A549 (cell line): ENCODE measurements at regions not wholly inside any gene's neighbourhood (a gene's known extent, or its start where the extent isn't known, plus 50 kb on each side); places are given as distances from the start of the nearest gene placed in this dataset.

Experiments used
- FOSL2 ChIP-seq, 2 experiments: fragments of 450-650 bp in 1 of 2; fragments of >200 bp in 1 of 2; sonication (Bioruptor Twin) in 1 of 2; formaldehyde crosslinking; IDR thresholded peaks; 2 replicates each; pipeline versions ENCODE4 v1.5.0 to v1.6.1; 2016 to 2020; ENCODE audit warnings: mild to moderate bottlenecking in 1 of 2, moderate library complexity in 1 of 2
- HOXA7 ChIP-seq: fragments of 250-450 bp; sonication (Bioruptor Pico); IDR thresholded peaks from 2 replicates; pipeline ENCODE4 v1.5.0; 2020; ENCODE audit warnings: mild to moderate bottlenecking, moderate library complexity
- JUN ChIP-seq, 2 experiments: fragments of >200 bp; sonication (Bioruptor Twin); formaldehyde crosslinking; IDR thresholded peaks; 2 replicates in 1 of 2; 3 replicates in 1 of 2; pipeline ENCODE4 v1.6.1; 2016 to 2017
- MAFK ChIP-seq: fragments of 450-650 bp; IDR thresholded peaks from 2 replicates; pipeline ENCODE4 v1.6.1; 2014; ENCODE audit not compliant: partially characterized antibody
- MYC ChIP-seq: IDR thresholded peaks from 2 replicates; pipeline ENCODE4 v1.6.1; 2012; ENCODE audit warnings: mild to moderate bottlenecking, inconsistent platforms, low read length, improper control_type of control experiment, borderline replicate concordance
- PHF8 ChIP-seq: fragments of 200-600 bp; sonication (generic); IDR thresholded peaks from 2 replicates; pipeline ENCODE4 v1.6.1; 2016; ENCODE audit warnings: low read depth, mild to moderate bottlenecking, antibody characterized with exemption, moderate library complexity, borderline replicate concordance
- POLR2A ChIP-seq: IDR thresholded peaks from 2 replicates; pipeline ENCODE4 v1.6.1; 2012; ENCODE audit warnings: mild to moderate bottlenecking, low read length
- RFX5 ChIP-seq: fragments of 450-650 bp; IDR thresholded peaks from 2 replicates; pipeline ENCODE4 v1.7.1; 2014; ENCODE audit warnings: antibody characterized with exemption, mild to moderate bottlenecking, moderate library complexity
- RNF2 ChIP-seq: fragments of 200-600 bp; sonication (generic); IDR thresholded peaks from 2 replicates; pipeline ENCODE4 v1.6.1; 2016; ENCODE audit warnings: low read depth, mild to moderate bottlenecking, antibody characterized with exemption, moderate library complexity, borderline replicate concordance
- SREBF2 ChIP-seq: fragments of 450-650 bp; IDR thresholded peaks from 2 replicates; pipeline ENCODE4 v1.6.1; 2014; ENCODE audit warnings: mild to moderate bottlenecking, moderate library complexity
- TP53 ChIP-seq: fragments of 250-450 bp; sonication (Bioruptor Pico); IDR thresholded peaks from 2 replicates; pipeline ENCODE4 v1.5.0; 2021; ENCODE audit warnings: mild to moderate bottlenecking, moderate library complexity
- TF ChIP-seq, protein P1 (sequence below): IDR thresholded peaks from 2 replicates; pipeline ENCODE4 v1.6.1; 2012
- TF ChIP-seq, protein P2 (sequence below): fragments of 450-650 bp; IDR thresholded peaks from 2 replicates; pipeline ENCODE4 v1.6.1; 2014; ENCODE audit warnings: antibody characterized with exemption
- TF ChIP-seq, protein P3 (sequence below): fragments of >200 bp; sonication (Bioruptor Twin); formaldehyde crosslinking; IDR thresholded peaks from 3 replicates; pipeline ENCODE4 v1.5.1; 2016

DNA sequence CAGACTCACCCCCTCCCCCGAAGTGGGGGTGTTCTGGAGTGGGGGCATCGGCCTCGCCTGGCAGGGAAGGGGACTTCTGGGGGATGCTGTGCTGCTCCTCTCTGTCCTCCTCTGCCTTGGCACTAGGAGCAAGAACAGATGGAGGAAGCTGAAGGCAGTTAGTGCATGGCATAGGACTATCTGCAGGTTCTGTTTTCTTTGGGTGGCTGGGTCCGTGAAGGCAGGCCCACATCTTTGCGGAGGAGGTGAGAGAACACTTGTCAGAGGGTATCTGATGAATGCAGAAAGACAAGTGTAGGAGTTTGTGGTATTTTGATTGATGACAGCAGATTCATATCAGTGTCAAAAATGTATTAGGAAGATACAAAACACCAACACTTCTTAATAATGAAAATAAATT lies 411.4 kb downstream of the TSN start:
- TF ChIP-seq, protein P1, sequence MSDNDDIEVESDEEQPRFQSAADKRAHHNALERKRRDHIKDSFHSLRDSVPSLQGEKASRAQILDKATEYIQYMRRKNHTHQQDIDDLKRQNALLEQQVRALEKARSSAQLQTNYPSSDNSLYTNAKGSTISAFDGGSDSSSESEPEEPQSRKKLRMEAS = no peak
- TF ChIP-seq SREBF2 = no peak
- TF ChIP-seq, protein P2, sequence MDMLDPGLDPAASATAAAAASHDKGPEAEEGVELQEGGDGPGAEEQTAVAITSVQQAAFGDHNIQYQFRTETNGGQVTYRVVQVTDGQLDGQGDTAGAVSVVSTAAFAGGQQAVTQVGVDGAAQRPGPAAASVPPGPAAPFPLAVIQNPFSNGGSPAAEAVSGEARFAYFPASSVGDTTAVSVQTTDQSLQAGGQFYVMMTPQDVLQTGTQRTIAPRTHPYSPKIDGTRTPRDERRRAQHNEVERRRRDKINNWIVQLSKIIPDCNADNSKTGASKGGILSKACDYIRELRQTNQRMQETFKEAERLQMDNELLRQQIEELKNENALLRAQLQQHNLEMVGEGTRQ = no peak
- TF ChIP-seq MAFK = no peak
- TF ChIP-seq POLR2A = no peak
- TF ChIP-seq, protein P3, sequence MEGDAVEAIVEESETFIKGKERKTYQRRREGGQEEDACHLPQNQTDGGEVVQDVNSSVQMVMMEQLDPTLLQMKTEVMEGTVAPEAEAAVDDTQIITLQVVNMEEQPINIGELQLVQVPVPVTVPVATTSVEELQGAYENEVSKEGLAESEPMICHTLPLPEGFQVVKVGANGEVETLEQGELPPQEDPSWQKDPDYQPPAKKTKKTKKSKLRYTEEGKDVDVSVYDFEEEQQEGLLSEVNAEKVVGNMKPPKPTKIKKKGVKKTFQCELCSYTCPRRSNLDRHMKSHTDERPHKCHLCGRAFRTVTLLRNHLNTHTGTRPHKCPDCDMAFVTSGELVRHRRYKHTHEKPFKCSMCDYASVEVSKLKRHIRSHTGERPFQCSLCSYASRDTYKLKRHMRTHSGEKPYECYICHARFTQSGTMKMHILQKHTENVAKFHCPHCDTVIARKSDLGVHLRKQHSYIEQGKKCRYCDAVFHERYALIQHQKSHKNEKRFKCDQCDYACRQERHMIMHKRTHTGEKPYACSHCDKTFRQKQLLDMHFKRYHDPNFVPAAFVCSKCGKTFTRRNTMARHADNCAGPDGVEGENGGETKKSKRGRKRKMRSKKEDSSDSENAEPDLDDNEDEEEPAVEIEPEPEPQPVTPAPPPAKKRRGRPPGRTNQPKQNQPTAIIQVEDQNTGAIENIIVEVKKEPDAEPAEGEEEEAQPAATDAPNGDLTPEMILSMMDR = no peak
- TF ChIP-seq TP53 (CRISPR knock-in tag) = no peak
- no peak for TF ChIP-seq HOXA7 (CRISPR knock-in tag)
- TF ChIP-seq RNF2 = no peak
- no peak for TF ChIP-seq FOSL2 (IDR thresholded peaks at IDR 0.05)
- TF ChIP-seq FOSL2 (CRISPR knock-in tag; IDR thresholded peaks at IDR 0.05) = no peak
- no peak for TF ChIP-seq JUN (IDR thresholded peaks at IDR 0.05)
- no peak for TF ChIP-seq PHF8
- TF ChIP-seq RFX5 = no peak
- TF ChIP-seq MYC = no peak
